ENCODE measurements at regions not wholly inside any gene's neighbourhood (a gene's known extent, or its start where the extent isn't known, plus 50 kb on each side); places are given as distances from the start of the nearest gene placed in this dataset.

GRCh38 chr12:92035477-92035876 is 110.2 kb downstream of the BTG1 start:
- Histone ChIP-seq H3K36me3 (ENCODE audit: control insufficient read depth, insufficient read depth, low read length) (no peaks in the 10 kb centered on the region), H3K9me3 (ENCODE audit: control insufficient read depth, low read length) (no peaks in the 10 kb centered on the region), H3K4me1 (ENCODE audit: control insufficient read depth, insufficient read depth, low read length, poor library complexity, severe bottlenecking) (peaks cover 57% of the 10 kb centered on the region), H3K27me3 (replicated peaks; ENCODE audit: control insufficient read depth, insufficient read depth, low read length, poor library complexity, severe bottlenecking) (no peaks in the 10 kb centered on the region), H3K4me3 (ENCODE audit: insufficient read depth, low read depth, low read length, poor library complexity, severe bottlenecking) (peak overlapping the region; percentile 13), H3K27ac (ENCODE audit: insufficient read depth, low read length, poor library complexity, severe bottlenecking) (peak overlapping the region; percentile 68)
- no peak for DNase-seq

DNA sequence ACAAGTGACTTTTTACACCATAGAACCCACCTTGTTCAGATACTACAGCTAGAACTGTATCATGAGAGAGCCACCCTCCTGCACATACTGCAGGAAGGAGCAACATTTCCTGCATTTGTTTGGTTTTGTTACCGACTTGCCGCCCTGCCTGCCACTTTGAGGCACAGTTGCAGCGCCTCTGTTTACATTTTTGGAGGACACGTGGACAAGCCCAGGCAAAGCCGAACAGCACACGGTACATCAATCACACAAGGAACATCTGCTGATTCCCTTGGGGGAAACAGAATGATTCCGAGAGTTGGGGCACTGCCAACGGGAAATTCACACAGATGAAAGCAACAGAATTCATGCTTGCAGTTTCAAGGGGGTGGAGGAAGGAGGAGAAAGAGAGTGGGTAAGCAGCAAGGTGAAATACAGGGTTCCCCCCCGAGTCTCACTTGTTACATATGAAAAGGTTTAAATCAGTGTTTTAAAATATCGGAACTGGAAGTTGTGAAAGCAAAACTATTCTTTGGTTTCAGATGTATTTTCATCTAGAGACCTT is 110.7 kb downstream of the BTG1 start:
- H3K9me3 ChIP-seq (ENCODE audit: control insufficient read depth, low read length): no peaks in the 10 kb centered on the region
- H3K4me1 ChIP-seq (ENCODE audit: control insufficient read depth, insufficient read depth, low read length, poor library complexity, severe bottlenecking): peaks cover 62% of the 10 kb centered on the region
- peak overlapping the region; percentile 13 for H3K4me3 ChIP-seq (ENCODE audit: insufficient read depth, low read depth, low read length, poor library complexity, severe bottlenecking)
- DNase-seq: peak; percentile 3 to 31 (median 12)
- H3K27me3 ChIP-seq (replicated peaks; ENCODE audit: control insufficient read depth, insufficient read depth, low read length, poor library complexity, severe bottlenecking): no peaks in the 10 kb centered on the region
- H3K27ac ChIP-seq (ENCODE audit: insufficient read depth, low read length, poor library complexity, severe bottlenecking): peak overlapping the region; percentile 68
- H3K36me3 ChIP-seq (ENCODE audit: control insufficient read depth, insufficient read depth, low read length): no peaks in the 10 kb centered on the region

- Histone ChIP-seq H3K4me1 (ENCODE audit: control insufficient read depth, insufficient read depth, low read length, poor library complexity, severe bottlenecking) (peaks cover 69% of the 10 kb centered on the region), H3K9me3 (ENCODE audit: control insufficient read depth, low read length) (no peaks in the 10 kb centered on the region), H3K36me3 (ENCODE audit: control insufficient read depth, insufficient read depth, low read length) (no peaks in the 10 kb centered on the region), H3K4me3 (ENCODE audit: insufficient read depth, low read depth, low read length, poor library complexity, severe bottlenecking) (no peak overlapping the region), H3K27ac (ENCODE audit: insufficient read depth, low read length, poor library complexity, severe bottlenecking) (peak overlapping the region; percentile 68), H3K27me3 (replicated peaks; ENCODE audit: control insufficient read depth, insufficient read depth, low read length, poor library complexity, severe bottlenecking) (no peaks in the 10 kb centered on the region)
- no peak for DNase-seq
Observed at GRCh38 chr12:92034083-92034482, 111.6 kb downstream of the BTG1 start.

GRCh38 chr12:92032965-92033364 is 112.7 kb downstream of the BTG1 start:
- Histone ChIP-seq H3K9me3 (ENCODE audit: control insufficient read depth, low read length) (no peaks in the 10 kb centered on the region), H3K4me1 (ENCODE audit: control insufficient read depth, insufficient read depth, low read length, poor library complexity, severe bottlenecking) (peaks cover 71% of the 10 kb centered on the region), H3K27ac (ENCODE audit: insufficient read depth, low read length, poor library complexity, severe bottlenecking) (peak overlapping the region; percentile 36), H3K4me3 (ENCODE audit: insufficient read depth, low read depth, low read length, poor library complexity, severe bottlenecking) (no peak overlapping the region), H3K27me3 (replicated peaks; ENCODE audit: control insufficient read depth, insufficient read depth, low read length, poor library complexity, severe bottlenecking) (no peaks in the 10 kb centered on the region), H3K36me3 (ENCODE audit: control insufficient read depth, insufficient read depth, low read length) (no peaks in the 10 kb centered on the region)
- DNase-seq: no peak

DNA sequence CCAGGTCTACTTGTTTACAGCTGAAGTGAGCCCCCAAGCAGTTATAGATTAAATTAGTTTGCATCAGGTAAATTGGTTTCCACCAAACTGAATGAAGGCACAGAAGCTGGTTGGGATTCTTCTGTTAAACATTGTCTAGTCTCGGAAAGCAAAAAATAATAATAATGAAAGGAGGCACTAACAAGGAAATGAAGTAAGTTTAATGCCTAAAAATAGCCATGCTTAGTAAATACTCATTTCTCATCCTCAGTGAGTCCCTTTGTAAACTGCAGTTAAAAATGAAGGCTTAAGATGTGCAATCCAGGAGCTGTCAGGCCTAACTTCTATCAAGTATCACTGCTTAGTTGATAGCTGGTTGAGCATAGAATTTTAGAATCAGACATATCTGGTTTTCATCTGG is 113.5 kb downstream of the BTG1 start:
- no peak for DNase-seq
- Histone ChIP-seq H3K4me3 (ENCODE audit: insufficient read depth, low read depth, low read length, poor library complexity, severe bottlenecking) (no peak overlapping the region), H3K36me3 (ENCODE audit: control insufficient read depth, insufficient read depth, low read length) (no peaks in the 10 kb centered on the region), H3K9me3 (ENCODE audit: control insufficient read depth, low read length) (no peaks in the 10 kb centered on the region), H3K4me1 (ENCODE audit: control insufficient read depth, insufficient read depth, low read length, poor library complexity, severe bottlenecking) (peaks cover 69% of the 10 kb centered on the region), H3K27ac (ENCODE audit: insufficient read depth, low read length, poor library complexity, severe bottlenecking) (peak overlapping the region; percentile 49), H3K27me3 (replicated peaks; ENCODE audit: control insufficient read depth, insufficient read depth, low read length, poor library complexity, severe bottlenecking) (no peaks in the 10 kb centered on the region)

- Histone ChIP-seq H3K27me3 (replicated peaks; ENCODE audit: control insufficient read depth, insufficient read depth, low read length, poor library complexity, severe bottlenecking) (no peaks in the 10 kb centered on the region), H3K36me3 (ENCODE audit: control insufficient read depth, insufficient read depth, low read length) (no peaks in the 10 kb centered on the region), H3K9me3 (ENCODE audit: control insufficient read depth, low read length) (no peaks in the 10 kb centered on the region), H3K4me1 (ENCODE audit: control insufficient read depth, insufficient read depth, low read length, poor library complexity, severe bottlenecking) (peaks cover 55% of the 10 kb centered on the region), H3K27ac (ENCODE audit: insufficient read depth, low read length, poor library complexity, severe bottlenecking) (peak overlapping the region; percentile 67), H3K4me3 (ENCODE audit: insufficient read depth, low read depth, low read length, poor library complexity, severe bottlenecking) (no peak overlapping the region)
- DNase-seq: peak; percentile 32 to 51 (median 44)
Observed at GRCh38 chr12:92030618-92031017, 115.0 kb downstream of the BTG1 start.

DNA sequence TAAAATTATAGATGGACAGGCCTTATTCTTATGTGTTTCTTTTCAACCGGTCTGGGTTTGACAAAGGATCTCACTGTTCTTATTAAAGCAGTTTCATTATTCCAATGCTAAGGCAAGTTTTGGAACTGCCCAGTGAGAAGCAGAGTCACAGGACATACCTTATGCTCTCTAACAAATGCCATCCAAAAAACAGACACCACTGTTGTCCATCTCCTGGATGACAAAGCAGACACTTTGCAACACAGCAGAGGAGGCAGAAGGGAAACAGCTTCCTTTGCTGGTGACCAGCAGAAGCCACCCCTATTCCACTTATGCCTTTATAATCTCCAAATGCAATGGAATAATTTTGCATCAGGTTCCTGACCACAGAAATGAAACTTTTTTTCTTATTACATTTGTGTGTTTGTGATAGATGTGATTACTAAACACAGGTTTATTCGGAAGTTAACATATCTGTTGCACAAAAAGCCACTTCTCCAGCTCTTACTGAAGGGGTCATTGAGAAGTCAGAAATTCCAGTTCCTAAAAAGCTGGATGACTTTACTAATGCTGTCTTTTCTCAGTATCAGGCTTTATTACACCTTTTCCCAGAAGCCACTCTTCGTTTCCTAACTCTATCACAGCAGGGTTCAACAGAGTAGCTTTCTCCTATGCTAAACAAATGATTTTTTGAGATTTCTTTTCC is 115.6 kb downstream of the BTG1 start:
- no peaks in the 10 kb centered on the region for H3K36me3 ChIP-seq (ENCODE audit: control insufficient read depth, insufficient read depth, low read length)
- H3K27me3 ChIP-seq (replicated peaks; ENCODE audit: control insufficient read depth, insufficient read depth, low read length, poor library complexity, severe bottlenecking): no peaks in the 10 kb centered on the region
- DNase-seq: no peak
- H3K4me3 ChIP-seq (ENCODE audit: insufficient read depth, low read depth, low read length, poor library complexity, severe bottlenecking): no peak overlapping the region
- peak overlapping the region; percentile 67 for H3K27ac ChIP-seq (ENCODE audit: insufficient read depth, low read length, poor library complexity, severe bottlenecking)
- H3K4me1 ChIP-seq (ENCODE audit: control insufficient read depth, insufficient read depth, low read length, poor library complexity, severe bottlenecking): peaks cover 51% of the 10 kb centered on the region
- H3K9me3 ChIP-seq (ENCODE audit: control insufficient read depth, low read length): no peaks in the 10 kb centered on the region

DNA sequence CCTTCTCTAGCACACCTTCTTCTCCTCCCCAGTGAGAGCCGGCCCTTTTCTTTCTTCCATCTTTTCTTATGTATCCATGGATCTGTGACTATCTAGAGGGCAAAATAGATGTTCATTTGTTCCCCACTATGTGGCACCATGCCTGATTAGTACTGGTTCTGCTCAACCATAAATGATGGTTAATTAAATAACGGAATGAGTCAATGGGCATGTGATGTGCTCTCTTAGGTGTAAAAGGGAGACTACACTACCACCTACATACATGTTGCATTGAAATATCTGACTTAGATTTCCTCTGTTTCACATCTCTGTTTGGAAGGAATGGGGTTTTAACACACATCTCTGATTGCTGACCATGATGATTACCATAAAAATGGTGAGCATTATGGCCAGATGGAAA is 116.5 kb downstream of the BTG1 start:
- no peak for DNase-seq
- Histone ChIP-seq H3K4me1 (ENCODE audit: control insufficient read depth, insufficient read depth, low read length, poor library complexity, severe bottlenecking) (peaks cover 42% of the 10 kb centered on the region), H3K27ac (ENCODE audit: insufficient read depth, low read length, poor library complexity, severe bottlenecking) (peak overlapping the region; percentile 67), H3K9me3 (ENCODE audit: control insufficient read depth, low read length) (no peaks in the 10 kb centered on the region), H3K36me3 (ENCODE audit: control insufficient read depth, insufficient read depth, low read length) (no peaks in the 10 kb centered on the region), H3K4me3 (ENCODE audit: insufficient read depth, low read depth, low read length, poor library complexity, severe bottlenecking) (no peak overlapping the region), H3K27me3 (replicated peaks; ENCODE audit: control insufficient read depth, insufficient read depth, low read length, poor library complexity, severe bottlenecking) (no peaks in the 10 kb centered on the region)

- Histone ChIP-seq H3K4me3 (ENCODE audit: insufficient read depth, low read depth, low read length, poor library complexity, severe bottlenecking) (no peak overlapping the region), H3K9me3 (ENCODE audit: control insufficient read depth, low read length) (no peaks in the 10 kb centered on the region), H3K27ac (ENCODE audit: insufficient read depth, low read length, poor library complexity, severe bottlenecking) (peak overlapping the region; percentile 67), H3K36me3 (ENCODE audit: control insufficient read depth, insufficient read depth, low read length) (no peaks in the 10 kb centered on the region), H3K4me1 (ENCODE audit: control insufficient read depth, insufficient read depth, low read length, poor library complexity, severe bottlenecking) (peaks cover 35% of the 10 kb centered on the region), H3K27me3 (replicated peaks; ENCODE audit: control insufficient read depth, insufficient read depth, low read length, poor library complexity, severe bottlenecking) (no peaks in the 10 kb centered on the region)
- no peak for DNase-seq
Observed at GRCh38 chr12:92028441-92028709, 117.3 kb downstream of the BTG1 start.

- H3K27me3 ChIP-seq (replicated peaks; ENCODE audit: control insufficient read depth, insufficient read depth, low read length, poor library complexity, severe bottlenecking): no peaks in the 10 kb centered on the region
- H3K9me3 ChIP-seq (ENCODE audit: control insufficient read depth, low read length): no peaks in the 10 kb centered on the region
- H3K4me3 ChIP-seq (ENCODE audit: insufficient read depth, low read depth, low read length, poor library complexity, severe bottlenecking): no peak overlapping the region
- peaks cover 32% of the 10 kb centered on the region for H3K4me1 ChIP-seq (ENCODE audit: control insufficient read depth, insufficient read depth, low read length, poor library complexity, severe bottlenecking)
- DNase-seq: no peak
- H3K27ac ChIP-seq (ENCODE audit: insufficient read depth, low read length, poor library complexity, severe bottlenecking): no peak overlapping the region
- no peaks in the 10 kb centered on the region for H3K36me3 ChIP-seq (ENCODE audit: control insufficient read depth, insufficient read depth, low read length)
Observed at GRCh38 chr12:92027701-92028440, 117.8 kb downstream of the BTG1 start.
